HG03175 (cell line): ENCODE measurements at regions not wholly inside any gene's neighbourhood (a gene's known extent, or its start where the extent isn't known, plus 50 kb on each side); places are given as distances from the start of the nearest gene placed in this dataset.
"Not testable (repeated sequence)": the region's sequence is repeated elsewhere in the genome, so short reads cannot be mapped to it uniquely, and the experiment has no call there.

Experiments used
- ATAC-seq: cut with Tn5 transposase; IDR thresholded peaks from one replicate; pipeline ENCODE4 v1.9.1; 2021; ENCODE audit warnings: mild to moderate bottlenecking, moderate library complexity; ENCODE audit not compliant: unreplicated experiment

GRCh38 chr4:37771771-37772170 lies 54.7 kb upstream of the PGM2 start:
- no peak for ATAC-seq

DNA sequence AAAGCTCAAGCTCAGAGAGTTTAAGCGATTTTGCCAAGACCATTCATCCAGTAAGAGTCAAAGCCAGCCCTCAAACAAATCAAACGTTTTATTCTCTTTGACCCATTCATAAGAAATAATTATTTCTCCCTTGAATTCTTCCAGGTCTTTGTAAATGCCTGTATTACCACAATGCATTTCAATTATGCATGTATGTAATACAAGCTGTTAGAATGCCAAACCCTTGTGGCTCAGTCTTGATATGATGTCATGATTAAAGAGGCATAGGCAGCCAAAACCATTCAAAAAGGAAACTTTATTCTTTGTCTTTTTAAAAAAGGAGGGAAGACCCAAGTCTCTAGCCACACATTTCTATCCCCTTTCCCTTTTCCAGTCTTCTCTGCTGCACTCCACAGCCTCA lies 56.5 kb upstream of the PGM2 start:
- no peak for ATAC-seq

DNA sequence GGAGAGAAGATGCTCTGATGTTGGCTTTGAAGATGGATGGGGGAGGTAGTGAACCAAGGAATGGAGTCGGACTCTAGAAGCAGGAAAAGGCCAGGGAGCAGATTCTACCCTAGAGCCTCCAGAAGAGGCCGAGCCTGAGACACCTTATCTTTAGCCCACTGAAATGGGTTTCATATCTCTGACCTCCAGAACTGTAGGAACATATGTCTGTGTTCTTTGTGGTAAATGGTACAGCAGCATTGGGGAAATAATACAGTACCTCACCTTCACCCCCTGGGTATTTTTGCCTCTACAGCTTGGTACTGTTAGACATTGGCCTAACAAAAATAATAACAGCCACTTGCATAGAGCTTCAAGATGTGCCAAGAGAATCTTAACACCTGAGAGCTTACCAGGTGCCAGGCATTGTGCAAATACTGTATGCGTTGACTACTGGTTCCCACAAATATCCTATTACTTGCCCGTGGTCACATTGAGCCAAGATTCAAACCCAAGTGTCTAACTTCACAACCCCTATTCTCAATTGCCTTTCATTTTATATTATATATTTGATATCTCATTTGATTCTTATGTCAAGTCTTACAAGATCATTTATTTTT lies 57.0 kb upstream of the PGM2 start:
- no peak for ATAC-seq

- ATAC-seq = no peak
Measured at GRCh38 chr4:37767546-37767945, 58.9 kb upstream of the PGM2 start.

DNA sequence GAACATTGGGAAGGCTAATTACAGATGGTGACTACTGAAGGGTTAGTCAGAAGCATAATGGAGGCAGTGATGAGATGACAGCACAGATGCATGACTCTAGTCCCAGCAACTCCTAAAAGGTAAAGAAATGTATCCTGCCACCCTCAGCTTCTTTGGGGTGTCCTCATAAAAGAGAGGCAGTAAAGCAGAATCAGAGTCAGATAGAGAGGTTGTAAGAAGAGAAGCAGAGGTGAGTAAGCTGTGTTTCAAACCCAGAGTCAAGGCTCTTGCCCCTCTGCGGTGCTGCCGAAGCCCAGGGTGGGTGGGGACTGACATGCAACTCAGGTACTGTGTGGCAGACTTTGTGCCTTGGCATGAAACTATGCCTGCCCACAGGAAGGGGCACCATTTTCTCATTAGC lies 59.5 kb upstream of the PGM2 start:
- no peak for ATAC-seq

DNA sequence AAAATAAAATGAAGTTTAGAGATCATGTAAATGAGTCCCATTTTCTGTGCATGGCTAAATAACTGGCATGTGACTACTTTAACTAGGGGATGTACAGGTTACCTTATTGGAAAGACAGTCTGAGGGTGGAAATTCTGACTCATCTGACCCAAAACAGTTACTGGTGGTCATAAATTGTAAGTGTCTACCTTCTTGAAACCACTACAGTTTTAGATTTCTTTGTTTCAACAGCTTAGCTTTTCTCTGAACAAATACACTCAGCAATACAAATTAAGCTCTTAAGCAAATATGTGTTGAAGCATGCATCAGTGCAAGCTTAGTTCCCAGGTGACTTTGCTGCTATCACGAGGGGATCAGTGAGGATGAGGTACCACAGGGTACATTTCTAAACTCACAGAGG lies 60.7 kb upstream of the PGM2 start:
- peak; percentile 33 for ATAC-seq

DNA sequence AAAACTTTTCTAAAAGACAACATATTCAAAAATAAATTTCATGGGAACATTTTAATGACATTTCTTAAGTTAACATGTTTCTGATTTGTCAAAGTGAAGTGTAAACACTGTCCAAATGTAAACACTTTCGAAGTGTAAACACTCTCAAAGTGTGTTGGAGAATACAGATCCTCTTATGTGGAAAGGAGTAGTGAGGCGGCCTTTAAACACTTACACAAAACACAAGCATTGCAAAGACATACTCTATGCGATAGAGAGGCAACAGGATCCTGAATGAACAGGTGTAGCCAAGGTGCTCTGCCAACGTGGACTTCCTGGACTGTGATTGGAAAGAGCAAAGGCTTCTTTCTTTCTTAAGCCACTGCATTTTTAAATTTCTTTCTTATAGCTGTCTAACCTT lies 62.7 kb upstream of the PGM2 start:
- no peak for ATAC-seq

- no peak for ATAC-seq
Measured at GRCh38 chr4:37762991-37763368, 63.5 kb upstream of the PGM2 start.

GRCh38 chr4:37762294-37762990 lies 64.0 kb upstream of the PGM2 start:
- ATAC-seq = no peak

- no peak for ATAC-seq
Measured at GRCh38 chr4:37760840-37761239, 65.6 kb upstream of the PGM2 start.

DNA sequence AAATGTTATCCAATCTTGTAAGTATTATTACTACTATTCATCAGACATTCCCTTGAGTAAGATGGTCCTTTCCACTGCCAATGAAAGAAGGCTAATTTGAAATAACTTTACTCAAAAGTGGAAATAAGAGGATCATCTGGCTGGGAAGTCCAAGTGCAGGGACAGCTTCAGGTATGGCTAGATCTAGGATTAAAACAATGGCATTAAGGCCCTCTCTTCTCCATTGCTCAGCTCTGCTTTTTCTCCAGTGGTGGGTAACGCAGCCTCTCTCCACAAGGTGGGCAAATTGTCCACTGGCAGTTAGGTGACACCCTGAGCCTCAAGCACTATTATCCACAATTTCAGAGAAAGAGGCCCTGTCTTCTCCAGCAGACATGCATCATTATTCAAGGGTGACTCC lies 66.7 kb upstream of the PGM2 start:
- ATAC-seq = no peak

- ATAC-seq = no peak
Measured at GRCh38 chr4:37758226-37758625, 68.3 kb upstream of the PGM2 start.

DNA sequence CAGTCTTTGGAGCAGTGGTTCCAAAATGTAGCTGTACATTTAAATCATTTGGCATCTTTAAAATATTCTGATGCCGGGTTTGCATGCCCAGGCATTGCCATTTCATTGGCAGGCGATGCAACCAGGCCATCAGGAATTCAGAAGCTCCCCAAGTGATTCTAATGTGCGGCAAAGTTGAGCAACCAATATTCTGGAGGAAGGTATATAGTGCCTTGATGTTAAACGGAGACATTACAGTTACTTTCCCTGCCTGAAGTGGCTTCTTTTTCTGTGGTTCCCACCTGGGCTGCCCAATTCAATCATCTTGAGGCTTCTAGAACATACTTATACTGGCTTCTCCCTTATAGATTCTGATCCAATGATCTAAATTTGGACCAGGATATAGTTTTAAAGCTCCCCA lies 68.7 kb upstream of the PGM2 start:
- no peak for ATAC-seq

GRCh38 chr4:37757121-37757520 lies 69.4 kb upstream of the PGM2 start:
- ATAC-seq = no peak

DNA sequence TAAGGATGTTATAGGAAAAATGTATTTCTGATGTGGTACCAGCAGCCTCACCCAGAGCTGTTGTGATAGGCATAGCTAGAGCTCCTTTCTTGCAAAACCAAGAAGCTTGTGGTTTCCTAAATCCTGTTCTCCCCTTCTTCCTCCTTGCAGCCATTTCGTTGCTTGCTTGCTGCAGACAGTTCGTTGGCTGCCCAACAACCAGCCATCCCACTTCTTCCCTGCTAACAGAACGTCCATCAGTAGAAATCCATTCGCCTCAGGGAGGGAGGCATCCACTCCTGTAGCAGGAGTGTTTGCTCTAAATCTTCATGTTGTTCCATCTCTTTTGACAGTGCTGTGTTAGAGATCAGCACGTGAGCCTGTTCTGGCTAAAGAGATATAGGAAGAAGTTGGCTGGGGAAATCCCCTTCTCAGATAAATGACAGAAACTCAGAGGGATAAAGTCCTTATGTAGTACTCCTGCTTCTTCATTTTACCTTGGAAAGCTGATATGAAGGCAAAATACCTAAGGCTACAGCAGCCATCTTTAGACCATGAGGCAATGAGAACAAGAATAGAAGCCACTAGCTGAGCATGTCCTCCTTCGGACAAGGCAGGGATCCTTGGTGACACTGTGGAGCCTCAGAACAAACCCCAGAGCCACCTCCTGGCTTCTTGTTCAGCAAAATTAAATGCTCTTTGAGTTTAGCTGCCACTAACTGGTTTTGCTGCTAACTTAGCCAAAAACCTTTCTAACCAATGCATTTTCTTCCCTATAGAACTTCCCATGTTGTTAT lies 68.4 kb upstream of the RELL1 start:
- ATAC-seq = no peak

DNA sequence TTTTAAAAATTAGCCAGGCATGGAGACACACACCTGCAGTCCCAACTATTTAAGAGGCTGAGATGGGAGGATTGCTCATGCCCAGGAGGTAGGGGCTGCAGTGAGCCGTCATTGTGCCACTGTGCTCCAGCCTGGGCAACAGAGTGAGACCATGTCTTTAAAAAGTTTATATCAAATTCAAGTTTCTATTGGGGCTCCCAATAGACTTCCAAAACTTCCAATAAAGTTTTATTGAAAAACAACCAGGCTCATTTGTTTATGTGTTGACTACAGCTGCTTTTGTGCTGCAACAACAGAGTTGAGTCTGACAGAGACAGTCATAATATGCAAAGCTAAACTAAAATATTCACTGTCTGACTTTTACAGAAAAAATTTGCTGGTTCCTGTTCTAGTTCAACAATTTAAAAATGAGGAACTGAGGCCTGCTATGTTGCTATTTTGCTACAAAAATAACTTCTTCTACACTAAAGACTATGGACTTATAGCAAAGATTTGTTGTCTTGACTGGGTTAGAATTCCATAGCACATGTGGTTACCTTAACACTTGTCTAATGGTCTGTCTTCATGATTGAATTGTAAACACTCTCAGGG lies 63.3 kb upstream of the RELL1 start:
- peak; percentile 81 for ATAC-seq

DNA sequence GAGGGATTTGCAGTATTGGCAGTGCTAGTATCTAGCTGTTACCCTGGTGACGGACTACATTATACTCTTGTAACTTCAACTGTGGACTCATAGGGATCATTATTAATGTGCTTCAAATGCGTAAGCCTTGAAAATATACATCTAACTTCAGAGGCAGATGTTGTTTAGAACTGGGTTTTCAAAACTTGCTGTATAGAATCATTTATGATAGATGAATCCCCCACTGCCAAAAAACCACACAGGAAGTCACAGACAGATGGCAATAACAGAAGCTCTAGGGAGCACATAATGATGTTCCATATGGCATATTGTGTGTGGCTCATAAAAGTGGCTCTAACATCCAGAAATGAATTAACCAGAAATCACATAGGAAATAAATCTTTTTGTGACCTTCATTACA lies 62.3 kb upstream of the RELL1 start:
- ATAC-seq = no peak

- no peak for ATAC-seq
Measured at GRCh38 chr4:37747772-37748330, 61.7 kb upstream of the RELL1 start.

DNA sequence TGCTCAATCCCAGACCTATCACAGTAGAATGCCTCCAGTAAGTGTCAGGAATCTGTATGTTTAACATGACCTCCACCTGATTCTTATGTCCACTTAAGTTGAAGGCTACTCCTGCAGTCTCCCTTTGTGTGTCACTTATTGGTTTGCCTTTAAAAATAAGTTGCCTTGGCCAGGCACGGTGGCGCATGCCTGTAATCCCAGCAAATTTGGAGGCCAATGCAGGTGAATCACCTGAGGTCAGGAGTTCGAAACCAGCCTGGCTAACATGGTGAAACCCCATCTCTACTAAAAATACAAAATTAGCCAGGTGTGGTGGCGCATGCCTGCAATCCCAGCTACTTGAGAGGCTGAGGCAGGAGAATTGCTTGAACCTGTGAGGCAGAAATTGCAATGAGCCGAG lies 60.7 kb upstream of the RELL1 start:
- not testable (repeated sequence) for ATAC-seq

- ATAC-seq = no peak
Measured at GRCh38 chr4:37745946-37746345, 59.8 kb upstream of the RELL1 start.

- no peak for ATAC-seq
Measured at GRCh38 chr4:37742149-37742548, 56.0 kb upstream of the RELL1 start.

- no peak for ATAC-seq
Measured at GRCh38 chr4:37741564-37741963, 55.4 kb upstream of the RELL1 start.
